WI38 (cell line): ENCODE measurements at regions not wholly inside any gene's neighbourhood (a gene's known extent, or its start where the extent isn't known, plus 50 kb on each side); places are given as distances from the start of the nearest gene placed in this dataset.

Experiments used
- H3K4me3 ChIP-seq: 2 replicates; pipeline ENCODE4 v1.5.1; 2011; ENCODE audit warnings: low read depth, mild to moderate bottlenecking, control low read depth, low read length
- CTCF ChIP-seq: IDR thresholded peaks from 2 replicates; pipeline ENCODE4 v1.5.1; 2012; ENCODE audit warnings: low read depth, mild to moderate bottlenecking, control low read depth, low read length

- no peak overlapping the region for H3K4me3 ChIP-seq
- no peak for TF ChIP-seq CTCF
These were observed 469.1 kb downstream of the CBLN2 start for GRCh38 chr18:72075040-72075439.

GRCh38 chr18:72063001-72063400 lies 481.1 kb downstream of the CBLN2 start:
- H3K4me3 ChIP-seq = no peak overlapping the region
- no peak for TF ChIP-seq CTCF

GRCh38 chr18:72058851-72059250 lies 485.3 kb downstream of the CBLN2 start:
- no peak overlapping the region for H3K4me3 ChIP-seq
- no peak for TF ChIP-seq CTCF

- TF ChIP-seq CTCF = no peak
These were observed 488.0 kb downstream of the CBLN2 start for GRCh38 chr18:72056171-72056570.

GRCh38 chr18:72041313-72042032 lies 502.7 kb downstream of the CBLN2 start:
- no peak for TF ChIP-seq CTCF
- no peak overlapping the region for H3K4me3 ChIP-seq

More at GRCh38 chr18:72056171-72056570, 488.0 kb downstream of the CBLN2 start:
- H3K4me3 ChIP-seq = no peak overlapping the region

GRCh38 chr18:72013427-72013850 lies 530.7 kb downstream of the CBLN2 start:
- TF ChIP-seq CTCF = no peak
- no peak overlapping the region for H3K4me3 ChIP-seq

- no peak for TF ChIP-seq CTCF
- no peak overlapping the region for H3K4me3 ChIP-seq
These were observed 545.5 kb downstream of the CBLN2 start for GRCh38 chr18:71998547-71999097.
